ENCODE measurements at regions not wholly inside any gene's neighbourhood (a gene's known extent, or its start where the extent isn't known, plus 50 kb on each side); places are given as distances from the start of the nearest gene placed in this dataset.

GRCh38 chr12:100703337-100703736 lies 91.2 kb upstream of the ANO4 start:
- no peaks in the 10 kb centered on the region for H3K36me3 ChIP-seq (ENCODE audit: control insufficient read depth, insufficient read depth, low read length)
- no peaks in the 10 kb centered on the region for H3K4me1 ChIP-seq (ENCODE audit: control insufficient read depth, insufficient read depth, low read length)
- no peak overlapping the region for H3K4me3 ChIP-seq (ENCODE audit: low read depth in 2 of 2, low read length in 2 of 2)
- in situ Hi-C loops (cut with HindIII; ENCODE audit: low pct_unique_long_range_greater_than_20kb, low sequenced_read_pairs) = no loop called here
- peaks cover 2% of the 10 kb centered on the region; the same call in 1 of the 2 replicates for H3K27me3 ChIP-seq (ENCODE audit: control insufficient read depth, insufficient read depth, low read length)
- DNase-seq (ENCODE audit: low read depth, low spot score) (no peak), ATAC-seq (no peak)
- CTCF ChIA-PET = no interaction called here
- POLR2A ChIA-PET = interaction anchor here (0.6 kb wide), 1 partner anchor 14 kb away, joined by 3 read pairs; no protein-coding TSS in a partner anchor
- no peak overlapping the region for H3K27ac ChIP-seq (ENCODE audit: low read length)
- no peaks in the 10 kb centered on the region for H3K9me3 ChIP-seq (ENCODE audit: control insufficient read depth, insufficient read depth, low read depth, low read length)
- BruUV-seq (replicated peaks) = no TSS peak
- intact Hi-C loops (cut with micrococcal nuclease; ENCODE audit: unreplicated experiment) = no loop called here
- TF ChIP-seq CTCF (IDR thresholded peaks at IDR 0.05) = no peak
- no peak for TF ChIP-seq REST (IDR thresholded peaks at IDR 0.05; ENCODE audit: insufficient read depth in 1 of 2, low read depth in 2 of 2, low read length in 1 of 2)
- TF ChIP-seq TCF7L2 (IDR thresholded peaks at IDR 0.05; ENCODE audit: low read depth, low read length) = no peak
- TF ChIP-seq POLR2AphosphoS5 (IDR thresholded peaks at IDR 0.05; ENCODE audit: low read depth, low read length) = no peak
- TF ChIP-seq SIN3A (IDR thresholded peaks at IDR 0.05; ENCODE audit: borderline replicate concordance, insufficient read depth, low read depth, low read length) = no peak

GRCh38 chr12:100703868-100704267 lies 90.7 kb upstream of the ANO4 start:
- CTCF ChIA-PET = no interaction called here
- Histone ChIP-seq H3K4me1 (ENCODE audit: control insufficient read depth, insufficient read depth, low read length) (no peaks in the 10 kb centered on the region), H3K36me3 (ENCODE audit: control insufficient read depth, insufficient read depth, low read length) (no peaks in the 10 kb centered on the region), H3K4me3 (ENCODE audit: low read depth in 2 of 2, low read length in 2 of 2) (no peak overlapping the region), H3K9me3 (ENCODE audit: control insufficient read depth, insufficient read depth, low read depth, low read length) (no peaks in the 10 kb centered on the region), H3K27me3 (ENCODE audit: control insufficient read depth, insufficient read depth, low read length) (peaks cover 2% of the 10 kb centered on the region; the same call in 1 of the 2 replicates), H3K27ac (ENCODE audit: low read length) (no peak overlapping the region)
- BruUV-seq (replicated peaks) = no TSS peak
- TF ChIP-seq CTCF (IDR thresholded peaks at IDR 0.05) = no peak
- no peak for TF ChIP-seq SIN3A (IDR thresholded peaks at IDR 0.05; ENCODE audit: borderline replicate concordance, insufficient read depth, low read depth, low read length)
- TF ChIP-seq TCF7L2 (IDR thresholded peaks at IDR 0.05; ENCODE audit: low read depth, low read length) = no peak
- TF ChIP-seq POLR2AphosphoS5 (IDR thresholded peaks at IDR 0.05; ENCODE audit: low read depth, low read length) = no peak
- TF ChIP-seq REST (IDR thresholded peaks at IDR 0.05; ENCODE audit: insufficient read depth in 1 of 2, low read depth in 2 of 2, low read length in 1 of 2) = no peak
- ATAC-seq = no peak
- in situ Hi-C loops (cut with HindIII; ENCODE audit: low pct_unique_long_range_greater_than_20kb, low sequenced_read_pairs) (no loop called here), intact Hi-C loops (cut with micrococcal nuclease; ENCODE audit: unreplicated experiment) (no loop called here)
- DNase-seq (ENCODE audit: low read depth, low spot score) = no peak
- POLR2A ChIA-PET = interaction anchor here (0.6 kb wide), 1 partner anchor 13 kb away, joined by 3 read pairs; no protein-coding TSS in a partner anchor
